ENCODE measurements at regions not wholly inside any gene's neighbourhood (a gene's known extent, or its start where the extent isn't known, plus 50 kb on each side); places are given as distances from the start of the nearest gene placed in this dataset.

DNA sequence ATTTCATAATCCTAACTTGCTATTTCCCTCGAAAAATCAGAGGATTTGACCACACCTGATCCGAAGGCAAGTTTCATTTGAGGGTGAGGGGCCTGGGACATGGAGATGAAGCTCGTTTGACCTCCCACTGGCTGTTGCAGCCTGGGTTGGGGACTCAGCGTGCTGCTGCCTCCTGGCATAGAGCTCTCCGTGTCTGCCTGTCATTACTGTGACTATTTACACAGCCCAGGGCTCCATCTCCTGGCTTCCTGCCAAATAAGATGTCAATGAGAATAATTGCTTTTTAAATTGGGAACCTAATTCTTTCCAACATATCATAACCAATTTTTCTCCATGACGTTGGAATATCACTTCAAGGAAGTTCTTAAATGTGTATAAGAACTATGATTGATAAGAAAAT, 139.3 kb upstream of the COBL start:
- Histone ChIP-seq H3K9me3 (ENCODE audit: insufficient read depth, low read depth) (no peaks in the 10 kb centered on the region), H3F3A (ENCODE audit: insufficient read depth, low read depth) (no peaks in the 10 kb centered on the region), H3K79me2 (ENCODE audit: low read depth) (no peaks in the 10 kb centered on the region), H2AFZ (no peak overlapping the region), H3K4me1 (replicated peaks; ENCODE audit: insufficient read depth) (no peaks in the 10 kb centered on the region), H3K9me2 (ENCODE audit: insufficient read depth) (no peaks in the 10 kb centered on the region), H3K27ac (no peak overlapping the region), H3K4me2 (no peak overlapping the region), H3K36me3 (ENCODE audit: low read depth) (no peaks in the 10 kb centered on the region), H3K27me3 (ENCODE audit: insufficient read depth, low read depth) (peaks cover 93% of the 10 kb centered on the region), H3K4me3 (no peak overlapping the region), H4K20me1 (ENCODE audit: insufficient read depth) (no peaks in the 10 kb centered on the region)
- DNase-seq = no peak
- no TSS peak for BruUV-seq (replicated peaks)
- intact Hi-C loops (cut with micrococcal nuclease; ENCODE audit: unreplicated experiment) = no loop called here
- ChIA-PET POLR2A (ENCODE audit: unreplicated experiment) (no interaction called here), CTCF (no interaction called here)
- no peak for TF ChIP-seq EZH2 (IDR thresholded peaks at IDR 0.05; ENCODE audit: low read depth)
- no peak for TF ChIP-seq CTCF (conservative IDR thresholded peaks at IDR 0.05)

GRCh38 chr7:51455513-51455912, 138.9 kb upstream of the COBL start:
- no peaks in the 10 kb centered on the region for H3F3A ChIP-seq (ENCODE audit: insufficient read depth, low read depth)
- CTCF ChIA-PET = no interaction called here
- no peak overlapping the region for H2AFZ ChIP-seq
- no TSS peak for BruUV-seq (replicated peaks)
- TF ChIP-seq CTCF (conservative IDR thresholded peaks at IDR 0.05) = no peak
- no peak for TF ChIP-seq EZH2 (IDR thresholded peaks at IDR 0.05; ENCODE audit: low read depth)
- no peaks in the 10 kb centered on the region for H4K20me1 ChIP-seq (ENCODE audit: insufficient read depth)
- no peaks in the 10 kb centered on the region for H3K36me3 ChIP-seq (ENCODE audit: low read depth)
- H3K4me2 ChIP-seq = no peak overlapping the region
- no peak overlapping the region for H3K27ac ChIP-seq
- H3K27me3 ChIP-seq (ENCODE audit: insufficient read depth, low read depth) = peaks cover 93% of the 10 kb centered on the region
- no peak overlapping the region for H3K4me3 ChIP-seq
- no peaks in the 10 kb centered on the region for H3K9me2 ChIP-seq (ENCODE audit: insufficient read depth)
- no peaks in the 10 kb centered on the region for H3K9me3 ChIP-seq (ENCODE audit: insufficient read depth, low read depth)
- H3K79me2 ChIP-seq (ENCODE audit: low read depth) = no peaks in the 10 kb centered on the region
- POLR2A ChIA-PET (ENCODE audit: unreplicated experiment) = no interaction called here
- intact Hi-C loops (cut with micrococcal nuclease; ENCODE audit: unreplicated experiment) = no loop called here
- no peak for DNase-seq
- H3K4me1 ChIP-seq (replicated peaks; ENCODE audit: insufficient read depth) = no peaks in the 10 kb centered on the region

- CTCF ChIA-PET = no interaction called here
- POLR2A ChIA-PET (ENCODE audit: unreplicated experiment) = no interaction called here
- Histone ChIP-seq H3K4me2 (no peak overlapping the region), H2AFZ (no peak overlapping the region), H4K20me1 (ENCODE audit: insufficient read depth) (no peaks in the 10 kb centered on the region), H3K27me3 (ENCODE audit: insufficient read depth, low read depth) (peaks cover 93% of the 10 kb centered on the region), H3K79me2 (ENCODE audit: low read depth) (no peaks in the 10 kb centered on the region), H3K4me3 (no peak overlapping the region), H3K9me2 (ENCODE audit: insufficient read depth) (no peaks in the 10 kb centered on the region), H3K36me3 (ENCODE audit: low read depth) (no peaks in the 10 kb centered on the region), H3F3A (ENCODE audit: insufficient read depth, low read depth) (no peaks in the 10 kb centered on the region), H3K4me1 (replicated peaks; ENCODE audit: insufficient read depth) (no peaks in the 10 kb centered on the region), H3K27ac (no peak overlapping the region), H3K9me3 (ENCODE audit: insufficient read depth, low read depth) (no peaks in the 10 kb centered on the region)
- no peak for DNase-seq
- BruUV-seq (replicated peaks) = no TSS peak
- intact Hi-C loops (cut with micrococcal nuclease; ENCODE audit: unreplicated experiment) = no loop called here
- TF ChIP-seq CTCF (conservative IDR thresholded peaks at IDR 0.05) (no peak; the same call in 1 of the 2 replicates), EZH2 (IDR thresholded peaks at IDR 0.05; ENCODE audit: low read depth) (no peak)
Measured at GRCh38 chr7:51455086-51455485, 138.5 kb upstream of the COBL start.
